HG03103 (cell line): ENCODE measurements at regions not wholly inside any gene's neighbourhood (a gene's known extent, or its start where the extent isn't known, plus 50 kb on each side); places are given as distances from the start of the nearest gene placed in this dataset.

Experiments
- ATAC-seq: cut with Tn5 transposase; IDR thresholded peaks from one replicate; pipeline ENCODE4 v1.9.1; 2021; ENCODE audit warnings: low read depth; ENCODE audit not compliant: unreplicated experiment

GRCh38 chr2:147520817-147521216 is 324.0 kb upstream of the ACVR2A start:
- ATAC-seq = no peak

DNA sequence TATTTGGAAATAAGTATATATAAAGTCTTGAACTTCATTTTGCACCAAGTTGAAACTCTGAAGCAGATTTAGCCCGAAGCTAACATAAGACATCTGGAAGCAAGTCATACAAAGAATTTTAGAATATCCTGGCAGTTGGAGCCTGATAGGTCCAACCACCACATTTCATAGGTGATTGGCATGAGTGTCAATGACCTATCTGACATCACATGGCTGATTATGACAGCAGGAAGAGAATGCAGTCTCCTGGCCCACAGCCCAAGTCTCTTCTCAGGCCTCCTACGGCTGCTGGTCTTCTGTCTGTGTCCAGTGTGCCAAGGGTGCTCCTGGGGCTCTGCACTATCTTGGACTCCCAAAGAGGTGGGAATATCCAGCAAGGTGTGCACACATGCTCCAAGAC is 325.7 kb upstream of the ACVR2A start:
- ATAC-seq = no peak

- no peak for ATAC-seq
Measured at GRCh38 chr2:147515213-147515612, 329.6 kb upstream of the ACVR2A start.

DNA sequence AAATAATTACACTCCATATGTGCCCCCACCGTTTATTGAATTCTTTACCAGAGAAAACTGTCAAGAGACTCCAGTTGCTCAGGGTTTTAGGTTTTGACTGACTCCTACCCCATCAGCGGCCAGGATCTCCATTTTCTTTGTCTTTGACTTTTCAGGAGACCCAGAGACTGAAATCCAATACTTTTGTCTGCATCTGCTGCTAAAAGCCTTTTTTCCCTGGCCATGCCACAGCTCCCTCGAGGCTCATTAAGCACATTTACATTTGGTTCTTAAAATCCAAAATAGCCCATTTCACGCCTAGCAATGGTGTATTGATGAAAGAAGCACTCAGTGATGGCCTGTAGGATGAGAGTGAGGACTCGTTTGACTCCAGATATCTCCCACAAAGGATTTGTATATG is 332.6 kb upstream of the ACVR2A start:
- ATAC-seq = no peak

DNA sequence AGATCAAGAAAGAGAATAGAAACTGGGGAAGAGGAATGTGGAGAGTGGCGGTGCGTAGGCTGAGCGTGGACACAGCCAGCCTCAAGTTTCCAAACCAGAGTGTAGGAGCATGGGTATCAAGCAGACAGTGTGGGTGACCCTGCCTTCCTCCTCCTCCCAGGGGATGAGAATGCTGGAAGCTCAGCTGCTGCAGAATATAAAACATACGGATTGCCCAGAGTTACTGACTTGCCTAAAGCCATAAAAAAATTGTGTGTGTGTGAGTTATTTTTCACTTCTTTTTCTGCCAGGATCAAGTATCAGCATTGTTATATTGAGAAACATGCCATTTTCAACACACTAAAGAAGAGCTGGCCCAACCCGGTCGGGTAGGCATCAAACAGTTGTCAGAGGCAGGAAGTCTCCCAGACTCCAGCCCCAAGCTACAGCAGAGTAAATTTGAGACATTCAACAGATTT is 333.3 kb upstream of the ACVR2A start:
- no peak for ATAC-seq

DNA sequence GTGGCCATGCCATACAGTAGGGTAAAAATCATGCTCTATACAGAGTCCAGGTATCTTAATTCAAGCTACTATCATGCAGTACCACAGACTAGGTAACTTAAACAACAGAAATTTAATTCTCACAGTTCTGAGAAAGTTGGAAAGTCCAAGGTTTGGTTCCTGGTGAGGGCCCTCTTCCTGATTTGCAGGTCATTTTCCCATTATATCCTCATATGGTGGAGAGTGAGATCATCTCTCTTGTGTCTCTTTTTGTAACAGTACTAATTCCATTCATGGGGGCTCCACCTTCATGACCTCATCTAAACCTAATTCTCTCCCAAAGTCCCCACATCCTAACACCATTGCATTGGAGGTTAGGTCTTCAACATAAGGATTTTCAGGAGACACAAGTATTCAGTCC is 335.0 kb upstream of the ACVR2A start:
- no peak for ATAC-seq

GRCh38 chr2:147506889-147507288 is 337.9 kb upstream of the ACVR2A start:
- ATAC-seq = no peak

DNA sequence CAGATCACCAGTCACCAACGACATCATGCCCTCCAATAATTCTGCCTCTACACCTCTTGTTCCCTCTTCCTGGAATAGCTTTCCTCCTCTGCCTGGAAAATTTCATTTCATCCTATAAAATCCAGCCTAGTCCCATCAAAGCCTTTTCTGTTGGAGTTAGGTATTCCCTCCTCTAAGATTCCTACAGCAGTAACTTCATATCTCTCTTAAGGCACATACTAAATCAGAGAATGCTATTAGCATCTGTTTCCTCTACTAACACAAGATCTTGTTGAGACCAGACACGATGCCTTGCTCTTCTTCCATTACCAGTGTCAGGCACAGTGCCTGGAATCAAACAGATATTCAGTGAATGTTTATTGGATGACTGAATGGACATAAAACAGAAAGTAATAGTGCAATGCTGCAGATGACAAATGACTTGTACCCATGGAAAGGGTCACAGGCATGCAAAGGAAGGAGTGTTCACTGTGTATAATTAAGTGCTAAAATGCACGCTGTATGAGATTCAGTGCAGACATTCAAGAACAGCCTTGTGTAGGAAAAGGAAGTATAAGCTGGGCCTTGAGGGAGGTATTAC is 342.0 kb upstream of the ACVR2A start:
- ATAC-seq = no peak

GRCh38 chr2:147501968-147502367 is 342.9 kb upstream of the ACVR2A start:
- ATAC-seq = no peak

DNA sequence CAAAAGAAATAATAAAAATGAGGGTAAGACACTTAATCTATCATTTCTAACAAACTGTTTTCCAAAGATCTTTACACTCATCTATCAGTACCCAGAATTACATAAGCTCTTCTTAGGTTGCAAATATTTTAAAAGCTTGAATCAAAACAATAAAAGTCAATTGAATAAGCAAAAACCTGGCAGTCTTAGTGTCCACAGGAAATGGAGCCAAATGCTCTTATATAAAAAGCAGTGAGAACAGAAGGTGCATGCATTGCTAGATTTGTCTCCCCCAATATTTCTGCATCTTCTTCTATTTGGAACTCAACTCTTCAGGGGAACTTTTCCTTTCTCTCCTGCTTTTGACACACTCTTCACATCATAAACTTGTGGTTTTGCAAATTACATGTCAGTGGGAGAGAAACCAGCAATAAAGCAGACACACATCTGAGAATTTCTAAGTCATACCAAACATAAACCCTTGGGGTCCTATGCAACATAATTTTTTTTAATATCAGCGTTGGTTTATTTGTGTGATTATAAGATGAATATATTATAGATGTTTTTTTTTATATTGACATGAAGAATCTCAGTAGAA is 343.9 kb upstream of the ACVR2A start:
- no peak for ATAC-seq

GRCh38 chr2:147500229-147500628 is 344.6 kb upstream of the ACVR2A start:
- no peak for ATAC-seq

DNA sequence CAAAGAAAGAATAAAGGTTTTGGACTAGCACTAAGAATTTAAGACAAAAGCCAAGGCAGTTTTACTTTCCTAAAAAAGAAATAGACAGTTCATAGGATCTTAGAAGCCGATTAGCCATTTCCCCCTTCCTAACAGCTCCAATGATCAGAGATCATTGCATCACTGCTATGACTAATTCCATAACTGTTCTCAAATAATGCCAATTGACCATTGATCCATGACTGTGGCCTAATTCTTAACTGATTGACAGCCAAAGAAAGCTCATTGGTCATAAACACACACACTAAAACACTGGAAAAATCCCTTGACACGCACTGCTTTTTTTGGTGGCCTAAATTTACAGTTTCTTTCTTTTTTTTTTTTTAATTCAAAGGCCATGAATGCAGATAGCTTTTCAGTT is 345.0 kb upstream of the ACVR2A start:
- ATAC-seq = no peak

- no peak for ATAC-seq
Measured at GRCh38 chr2:147495734-147496133, 349.1 kb upstream of the ACVR2A start.

DNA sequence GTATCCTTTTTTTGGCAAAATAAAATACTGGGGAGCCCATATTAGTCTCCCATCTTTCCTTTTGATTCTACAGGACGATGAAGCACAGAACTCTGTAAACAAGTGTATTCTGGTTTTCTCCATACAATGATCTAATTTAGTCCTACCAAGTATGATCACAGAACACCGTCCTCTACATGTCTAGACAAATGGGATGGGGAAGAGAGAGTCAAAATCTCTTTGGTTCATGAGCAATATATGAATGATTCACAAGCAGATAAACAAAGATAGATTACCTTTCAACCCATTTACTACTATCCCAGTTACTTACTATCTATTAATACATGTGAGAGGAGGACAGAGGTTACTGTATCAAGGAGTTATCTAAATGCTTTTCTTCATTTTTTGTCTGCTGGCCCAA is 352.4 kb upstream of the ACVR2A start:
- no peak for ATAC-seq

GRCh38 chr2:147491506-147491905 is 353.3 kb upstream of the ACVR2A start:
- ATAC-seq = no peak

GRCh38 chr2:147490401-147491261 is 354.2 kb upstream of the ACVR2A start:
- no peak for ATAC-seq

- no peak for ATAC-seq
Measured at GRCh38 chr2:147488472-147488871, 356.4 kb upstream of the ACVR2A start.

- ATAC-seq = no peak
Measured at GRCh38 chr2:147487978-147488289, 356.9 kb upstream of the ACVR2A start.

DNA sequence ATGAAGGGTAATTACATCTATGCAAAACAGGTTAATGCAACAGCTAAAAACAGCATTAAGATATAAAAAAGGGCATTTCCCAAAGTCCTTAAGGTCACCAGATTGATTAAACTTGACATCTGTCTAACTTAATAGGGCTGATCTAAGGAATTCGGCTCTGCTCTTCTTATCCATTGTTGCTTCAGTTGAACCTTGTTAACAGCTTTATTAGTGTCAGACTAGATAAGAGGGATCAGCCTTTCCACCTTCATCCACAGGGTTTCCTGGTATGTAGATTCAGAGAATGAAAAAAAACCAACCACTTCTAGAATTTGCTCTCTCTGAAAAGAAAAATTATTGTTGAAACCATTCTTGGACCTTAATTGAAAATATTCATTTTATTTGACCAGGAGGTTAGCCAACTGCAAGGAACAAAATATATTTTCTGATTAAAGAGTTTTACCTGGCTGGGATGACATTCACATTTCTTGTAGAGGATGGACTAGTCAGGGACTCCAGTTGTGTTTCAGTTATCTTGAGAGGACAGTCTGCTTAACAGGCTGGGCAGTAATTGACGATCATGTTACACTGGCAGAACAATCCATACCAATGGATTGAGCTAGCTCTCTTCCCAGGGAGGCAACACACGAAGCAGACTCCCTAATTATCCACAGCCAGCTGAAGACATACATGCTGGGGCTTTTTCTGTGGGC is 357.4 kb upstream of the ACVR2A start:
- ATAC-seq = no peak

- ATAC-seq = no peak
Measured at GRCh38 chr2:147485210-147485851, 359.5 kb upstream of the ACVR2A start.

DNA sequence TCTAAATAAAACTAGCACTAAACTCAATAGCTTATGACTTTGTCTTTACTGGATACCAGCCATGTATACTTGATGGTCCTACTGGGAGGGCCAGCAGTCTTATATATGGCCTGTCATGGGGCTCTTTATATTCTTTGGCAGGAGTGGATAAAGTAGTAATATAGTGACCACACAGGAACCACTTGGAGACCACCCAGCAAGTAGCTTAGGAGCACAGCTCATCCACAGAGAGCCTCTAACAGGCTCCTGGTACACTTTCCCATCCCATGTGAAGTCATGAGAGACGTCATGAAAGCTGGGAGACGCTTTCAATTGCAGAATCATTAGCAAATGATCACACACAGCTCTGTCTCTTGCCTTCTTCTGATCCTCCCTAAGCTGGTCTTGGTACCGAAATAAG is 360.9 kb upstream of the ACVR2A start:
- no peak for ATAC-seq
